ENCODE measurements at regions not wholly inside any gene's neighbourhood (a gene's known extent, or its start where the extent isn't known, plus 50 kb on each side); places are given as distances from the start of the nearest gene placed in this dataset. TPM values are rescaled to one million over a fixed set of nuclear protein-coding genes. Genes with fewer than 3 reads are reported as not detected.

Small RNAs in the stretch of these regions (microRNA-seq; reads per million reads assigned to microRNA genes)
- gene MIR6087 = not detected

Measured in activated CD8-positive, alpha-beta T cell treated with anti-CD3 and anti-CD28 coated beads, Interleukin-2, amount 10 ng/mL, durations not matched to agents 7 days and 5 days (primary cell).